ENCODE measurements at regions not wholly inside any gene's neighbourhood (a gene's known extent, or its start where the extent isn't known, plus 50 kb on each side); places are given as distances from the start of the nearest gene placed in this dataset.
A peak's percentile ranks its signal among the peaks of the same experiment; 100 is the strongest.

DNA sequence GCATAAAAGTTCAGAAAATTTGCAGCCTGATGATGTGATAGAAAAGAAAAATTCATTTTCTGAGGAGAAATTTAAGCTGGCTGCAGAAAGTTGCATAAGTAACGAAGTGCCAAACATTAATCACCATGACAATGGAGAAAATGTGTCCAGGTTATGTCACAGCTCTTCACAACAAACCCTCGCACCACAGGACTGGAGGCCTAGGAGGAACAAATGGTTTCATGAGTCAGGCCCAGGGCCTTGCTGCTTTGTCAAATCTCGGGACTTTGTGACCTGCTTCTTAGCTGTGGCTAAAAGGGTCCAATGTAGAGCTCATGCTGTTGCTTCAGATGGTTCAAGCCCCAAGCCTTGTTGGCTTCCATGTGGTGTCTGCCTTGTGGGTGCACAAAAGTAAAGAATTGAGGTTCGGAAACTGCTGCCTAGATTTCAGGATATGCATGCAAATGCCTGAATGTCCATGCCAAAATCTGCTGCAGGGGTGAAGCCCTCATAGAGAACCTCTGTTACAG, 527.4 kb downstream of the SH3BGRL start:
- no peaks in the 10 kb centered on the region for H3K79me2 ChIP-seq (replicated peaks; ENCODE audit: insufficient read depth, low read length)
- no peak overlapping the region for H3K27ac ChIP-seq (ENCODE audit: low read length)
- TF ChIP-seq, protein P1, sequence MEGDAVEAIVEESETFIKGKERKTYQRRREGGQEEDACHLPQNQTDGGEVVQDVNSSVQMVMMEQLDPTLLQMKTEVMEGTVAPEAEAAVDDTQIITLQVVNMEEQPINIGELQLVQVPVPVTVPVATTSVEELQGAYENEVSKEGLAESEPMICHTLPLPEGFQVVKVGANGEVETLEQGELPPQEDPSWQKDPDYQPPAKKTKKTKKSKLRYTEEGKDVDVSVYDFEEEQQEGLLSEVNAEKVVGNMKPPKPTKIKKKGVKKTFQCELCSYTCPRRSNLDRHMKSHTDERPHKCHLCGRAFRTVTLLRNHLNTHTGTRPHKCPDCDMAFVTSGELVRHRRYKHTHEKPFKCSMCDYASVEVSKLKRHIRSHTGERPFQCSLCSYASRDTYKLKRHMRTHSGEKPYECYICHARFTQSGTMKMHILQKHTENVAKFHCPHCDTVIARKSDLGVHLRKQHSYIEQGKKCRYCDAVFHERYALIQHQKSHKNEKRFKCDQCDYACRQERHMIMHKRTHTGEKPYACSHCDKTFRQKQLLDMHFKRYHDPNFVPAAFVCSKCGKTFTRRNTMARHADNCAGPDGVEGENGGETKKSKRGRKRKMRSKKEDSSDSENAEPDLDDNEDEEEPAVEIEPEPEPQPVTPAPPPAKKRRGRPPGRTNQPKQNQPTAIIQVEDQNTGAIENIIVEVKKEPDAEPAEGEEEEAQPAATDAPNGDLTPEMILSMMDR (IDR thresholded peaks at IDR 0.05; ENCODE audit: poor library complexity, severe bottlenecking) = no peak
- TF ChIP-seq POLR2AphosphoS5 (IDR thresholded peaks at IDR 0.05) (no peak), RAD21 (conservative IDR thresholded peaks at IDR 0.05) (no peak), SMC3 (conservative IDR thresholded peaks at IDR 0.05; ENCODE audit: poor library complexity) (no peak), EP300 (conservative IDR thresholded peaks at IDR 0.05; ENCODE audit: poor library complexity, severe bottlenecking) (no peak), MXI1 (conservative IDR thresholded peaks at IDR 0.05; ENCODE audit: poor library complexity, severe bottlenecking) (no peak), EZH2 (IDR thresholded peaks at IDR 0.05; ENCODE audit: borderline replicate concordance, insufficient read depth, low read length, poor library complexity, severe bottlenecking) (no peak)
- TF ChIP-seq, protein P2, sequence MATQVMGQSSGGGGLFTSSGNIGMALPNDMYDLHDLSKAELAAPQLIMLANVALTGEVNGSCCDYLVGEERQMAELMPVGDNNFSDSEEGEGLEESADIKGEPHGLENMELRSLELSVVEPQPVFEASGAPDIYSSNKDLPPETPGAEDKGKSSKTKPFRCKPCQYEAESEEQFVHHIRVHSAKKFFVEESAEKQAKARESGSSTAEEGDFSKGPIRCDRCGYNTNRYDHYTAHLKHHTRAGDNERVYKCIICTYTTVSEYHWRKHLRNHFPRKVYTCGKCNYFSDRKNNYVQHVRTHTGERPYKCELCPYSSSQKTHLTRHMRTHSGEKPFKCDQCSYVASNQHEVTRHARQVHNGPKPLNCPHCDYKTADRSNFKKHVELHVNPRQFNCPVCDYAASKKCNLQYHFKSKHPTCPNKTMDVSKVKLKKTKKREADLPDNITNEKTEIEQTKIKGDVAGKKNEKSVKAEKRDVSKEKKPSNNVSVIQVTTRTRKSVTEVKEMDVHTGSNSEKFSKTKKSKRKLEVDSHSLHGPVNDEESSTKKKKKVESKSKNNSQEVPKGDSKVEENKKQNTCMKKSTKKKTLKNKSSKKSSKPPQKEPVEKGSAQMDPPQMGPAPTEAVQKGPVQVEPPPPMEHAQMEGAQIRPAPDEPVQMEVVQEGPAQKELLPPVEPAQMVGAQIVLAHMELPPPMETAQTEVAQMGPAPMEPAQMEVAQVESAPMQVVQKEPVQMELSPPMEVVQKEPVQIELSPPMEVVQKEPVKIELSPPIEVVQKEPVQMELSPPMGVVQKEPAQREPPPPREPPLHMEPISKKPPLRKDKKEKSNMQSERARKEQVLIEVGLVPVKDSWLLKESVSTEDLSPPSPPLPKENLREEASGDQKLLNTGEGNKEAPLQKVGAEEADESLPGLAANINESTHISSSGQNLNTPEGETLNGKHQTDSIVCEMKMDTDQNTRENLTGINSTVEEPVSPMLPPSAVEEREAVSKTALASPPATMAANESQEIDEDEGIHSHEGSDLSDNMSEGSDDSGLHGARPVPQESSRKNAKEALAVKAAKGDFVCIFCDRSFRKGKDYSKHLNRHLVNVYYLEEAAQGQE (IDR thresholded peaks at IDR 0.05; ENCODE audit: borderline replicate concordance) = no peak
- H2AFZ ChIP-seq (ENCODE audit: low read depth, low read length) = no peak overlapping the region
- no peaks in the 10 kb centered on the region for H3K36me3 ChIP-seq (ENCODE audit: insufficient read depth, low read length)
- no peak overlapping the region for H3K4me2 ChIP-seq (ENCODE audit: low read length)
- no peak overlapping the region for H3K9ac ChIP-seq (ENCODE audit: low read length)
- no peaks in the 10 kb centered on the region for H4K20me1 ChIP-seq (ENCODE audit: insufficient read depth)
- H3K27me3 ChIP-seq (ENCODE audit: insufficient read depth, low read depth, low read length) = no peaks in the 10 kb centered on the region
- no peaks in the 10 kb centered on the region for H3F3A ChIP-seq (ENCODE audit: insufficient read depth, low read length, poor library complexity, severe bottlenecking)
- no peaks in the 10 kb centered on the region for H3K9me2 ChIP-seq (ENCODE audit: insufficient read depth, low read length)
- H3K9me3 ChIP-seq (ENCODE audit: low read length) = no peaks in the 10 kb centered on the region
- no peak overlapping the region for H3K4me3 ChIP-seq (ENCODE audit: low read length)

- H3K9me3 ChIP-seq (ENCODE audit: low read length) = no peaks in the 10 kb centered on the region
- no peaks in the 10 kb centered on the region for H3K79me2 ChIP-seq (replicated peaks; ENCODE audit: insufficient read depth, low read length)
- no peaks in the 10 kb centered on the region for H3K36me3 ChIP-seq (ENCODE audit: insufficient read depth, low read length)
- H4K20me1 ChIP-seq (ENCODE audit: insufficient read depth) = no peaks in the 10 kb centered on the region
- H3K4me2 ChIP-seq (ENCODE audit: low read length) = no peak overlapping the region
- H3K27me3 ChIP-seq (ENCODE audit: insufficient read depth, low read depth, low read length) = no peaks in the 10 kb centered on the region
- no peak overlapping the region for H2AFZ ChIP-seq (ENCODE audit: low read depth, low read length)
- no peak overlapping the region for H3K9ac ChIP-seq (ENCODE audit: low read length)
- H3F3A ChIP-seq (ENCODE audit: insufficient read depth, low read length, poor library complexity, severe bottlenecking) = no peaks in the 10 kb centered on the region
- H3K27ac ChIP-seq (ENCODE audit: low read length) = no peak overlapping the region
- H3K4me3 ChIP-seq (ENCODE audit: low read length) = no peak overlapping the region
- TF ChIP-seq, protein P1 (IDR thresholded peaks at IDR 0.05; ENCODE audit: poor library complexity, severe bottlenecking) = no peak
- peak; percentile 44 for TF ChIP-seq POLR2AphosphoS5 (IDR thresholded peaks at IDR 0.05)
- TF ChIP-seq, protein P2 (IDR thresholded peaks at IDR 0.05; ENCODE audit: borderline replicate concordance) = peak; percentile 25
- H3K9me2 ChIP-seq (ENCODE audit: insufficient read depth, low read length) = no peaks in the 10 kb centered on the region
These were observed 577.8 kb downstream of the SH3BGRL start for GRCh38 chrX:81779701-81780100.
